ENCODE measurements at regions not wholly inside any gene's neighbourhood (a gene's known extent, or its start where the extent isn't known, plus 50 kb on each side); places are given as distances from the start of the nearest gene placed in this dataset.

DNA sequence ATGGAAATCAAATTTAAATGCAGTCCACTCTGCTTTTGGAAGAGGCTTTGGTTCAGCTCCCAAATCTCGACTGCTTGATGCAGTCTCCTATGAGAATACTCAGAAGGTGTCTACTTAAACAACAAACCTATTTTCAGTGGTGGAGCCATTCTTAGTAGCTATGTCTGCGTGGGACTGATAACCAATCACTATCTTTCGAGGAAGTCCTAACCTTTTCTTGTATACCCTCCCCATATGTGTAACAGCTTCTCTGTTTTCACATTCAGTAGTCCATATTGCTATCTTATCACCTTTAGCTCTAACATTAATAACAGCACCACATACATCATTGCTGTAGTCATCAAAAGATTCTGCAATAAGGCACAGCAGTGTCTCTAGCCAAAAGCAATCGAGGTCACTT lies 333.0 kb upstream of the ATP11B start:
- TF ChIP-seq, protein P1, sequence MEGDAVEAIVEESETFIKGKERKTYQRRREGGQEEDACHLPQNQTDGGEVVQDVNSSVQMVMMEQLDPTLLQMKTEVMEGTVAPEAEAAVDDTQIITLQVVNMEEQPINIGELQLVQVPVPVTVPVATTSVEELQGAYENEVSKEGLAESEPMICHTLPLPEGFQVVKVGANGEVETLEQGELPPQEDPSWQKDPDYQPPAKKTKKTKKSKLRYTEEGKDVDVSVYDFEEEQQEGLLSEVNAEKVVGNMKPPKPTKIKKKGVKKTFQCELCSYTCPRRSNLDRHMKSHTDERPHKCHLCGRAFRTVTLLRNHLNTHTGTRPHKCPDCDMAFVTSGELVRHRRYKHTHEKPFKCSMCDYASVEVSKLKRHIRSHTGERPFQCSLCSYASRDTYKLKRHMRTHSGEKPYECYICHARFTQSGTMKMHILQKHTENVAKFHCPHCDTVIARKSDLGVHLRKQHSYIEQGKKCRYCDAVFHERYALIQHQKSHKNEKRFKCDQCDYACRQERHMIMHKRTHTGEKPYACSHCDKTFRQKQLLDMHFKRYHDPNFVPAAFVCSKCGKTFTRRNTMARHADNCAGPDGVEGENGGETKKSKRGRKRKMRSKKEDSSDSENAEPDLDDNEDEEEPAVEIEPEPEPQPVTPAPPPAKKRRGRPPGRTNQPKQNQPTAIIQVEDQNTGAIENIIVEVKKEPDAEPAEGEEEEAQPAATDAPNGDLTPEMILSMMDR (conservative IDR thresholded peaks at IDR 0.05; ENCODE audit: low read depth, low read length), result no peak
- H3K4me3 ChIP-seq (ENCODE audit: low read depth, low read length), result no peak overlapping the region
- no peak for DNase-seq (ENCODE audit: low read depth)

DNA sequence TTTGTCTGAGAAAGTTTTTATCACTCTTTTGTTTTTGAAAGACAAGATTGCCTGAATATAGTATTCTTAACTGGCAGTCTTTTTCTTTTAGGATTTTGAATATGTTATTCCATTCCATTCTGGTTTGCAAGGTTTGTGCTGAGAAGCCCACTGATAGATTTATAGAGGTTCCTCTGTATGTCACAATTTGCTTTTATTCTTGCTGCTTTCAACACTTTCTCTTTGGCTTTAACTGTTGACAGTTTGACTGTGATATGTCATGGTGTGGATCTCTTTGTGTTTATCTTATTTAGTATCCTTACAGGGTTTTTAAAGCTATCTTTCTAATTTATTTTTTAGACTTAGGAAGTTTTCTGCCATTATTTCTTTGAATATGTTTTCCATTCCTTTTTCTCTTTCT lies 331.2 kb upstream of the ATP11B start:
- DNase-seq (ENCODE audit: low read depth), result no peak
- H3K4me3 ChIP-seq (ENCODE audit: low read depth, low read length), result no peak overlapping the region
- TF ChIP-seq, protein P1 (conservative IDR thresholded peaks at IDR 0.05; ENCODE audit: low read depth, low read length), result no peak

DNA sequence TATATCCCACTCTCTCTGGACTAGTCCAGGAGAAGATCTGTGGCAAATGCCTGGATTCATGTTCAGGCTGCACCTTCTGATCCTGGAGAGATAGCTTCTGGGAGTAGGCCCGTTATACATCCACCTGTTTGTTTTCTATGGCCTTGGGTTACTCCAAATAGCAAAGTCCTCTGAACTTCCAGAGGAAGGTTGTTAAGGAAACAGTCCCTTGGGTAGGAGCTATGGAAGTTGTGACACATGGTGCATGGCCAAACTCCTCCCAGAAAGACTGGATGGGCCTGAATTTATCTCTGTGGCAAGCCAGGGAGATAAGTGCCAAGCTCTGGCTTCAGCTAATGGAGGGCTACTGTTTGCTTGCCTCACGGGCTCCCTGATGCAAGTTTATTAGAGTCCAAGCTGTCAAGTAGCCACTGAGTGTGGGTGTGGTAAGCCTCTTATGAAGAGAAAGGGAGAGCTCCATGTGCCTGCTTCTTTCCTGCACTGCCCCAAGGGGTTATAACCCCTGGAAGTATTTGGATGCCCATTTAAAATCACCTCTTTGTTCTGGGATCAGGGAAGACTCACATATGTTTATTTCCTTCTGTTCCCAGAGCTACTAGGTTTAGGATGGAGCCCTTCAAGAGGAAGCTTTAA lies 328.7 kb upstream of the ATP11B start:
- no peak for DNase-seq (ENCODE audit: low read depth)
- TF ChIP-seq, protein P1 (conservative IDR thresholded peaks at IDR 0.05; ENCODE audit: low read depth, low read length), result no peak
- no peak overlapping the region for H3K4me3 ChIP-seq (ENCODE audit: low read depth, low read length)

DNA sequence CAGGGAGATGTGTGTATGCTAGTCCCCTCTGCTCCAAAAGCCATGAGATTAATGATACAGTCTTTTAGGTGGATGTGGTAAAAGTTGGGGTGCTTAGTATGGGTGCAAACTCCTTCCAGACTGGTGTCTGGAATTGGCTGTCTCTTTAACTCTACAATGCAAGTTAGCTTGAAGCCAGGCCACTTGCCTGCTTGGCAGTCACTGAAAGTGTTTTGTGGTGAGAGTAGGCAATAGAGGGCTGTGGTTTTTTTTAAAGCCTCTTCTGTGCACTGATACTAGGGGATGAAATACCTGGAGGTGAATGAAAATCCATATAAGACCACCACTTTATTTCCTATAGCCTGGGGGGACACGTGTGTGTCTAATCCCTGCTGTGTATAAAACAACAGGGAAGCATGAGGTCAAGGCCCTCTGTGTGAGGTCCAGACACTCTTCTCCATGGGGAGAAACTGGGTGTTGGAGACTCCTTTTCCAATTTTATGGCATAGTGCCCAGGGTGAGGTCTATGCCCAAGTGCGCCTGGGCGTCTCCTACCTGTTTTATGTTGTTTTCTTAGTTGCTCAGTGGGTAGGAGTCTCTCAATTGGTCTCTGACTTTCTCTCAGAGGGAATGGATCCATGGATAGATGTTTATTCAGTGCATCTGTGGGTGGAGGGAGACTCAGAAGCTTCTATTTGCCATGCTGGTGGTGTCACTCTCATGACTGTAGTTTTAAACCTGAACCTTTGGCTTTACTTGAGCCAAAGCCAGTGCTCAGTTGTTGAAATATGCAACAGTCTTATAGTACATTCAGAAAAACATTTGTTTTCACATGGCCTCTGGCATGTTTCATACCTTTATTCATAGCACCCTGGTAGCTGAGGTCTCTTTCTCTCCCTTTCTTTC lies 327.8 kb upstream of the ATP11B start:
- no peak for DNase-seq (ENCODE audit: low read depth)
- TF ChIP-seq, protein P1 (conservative IDR thresholded peaks at IDR 0.05; ENCODE audit: low read depth, low read length), result no peak
- H3K4me3 ChIP-seq (ENCODE audit: low read depth, low read length), result no peak overlapping the region

DNA sequence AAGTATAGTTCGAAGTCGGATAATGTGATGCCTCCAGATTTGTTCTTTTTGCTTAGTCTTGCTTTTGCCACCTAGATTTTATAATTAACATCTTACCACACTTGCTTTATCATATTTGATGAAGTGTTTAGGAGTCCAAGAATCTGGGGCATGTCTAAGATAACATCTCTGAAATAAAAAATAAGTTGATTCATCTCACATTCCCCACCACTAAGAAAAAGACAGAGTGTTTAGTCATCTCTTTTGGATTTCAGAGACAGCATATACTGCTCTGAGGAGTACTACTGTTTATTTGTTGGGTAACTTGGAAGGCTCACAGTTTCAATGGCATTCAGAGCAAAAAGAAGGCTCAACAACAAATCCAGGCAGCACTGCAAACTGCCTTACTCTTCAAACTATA lies 324.2 kb upstream of the ATP11B start:
- TF ChIP-seq, protein P1 (conservative IDR thresholded peaks at IDR 0.05; ENCODE audit: low read depth, low read length), result no peak
- no peak for DNase-seq (ENCODE audit: low read depth)

DNA sequence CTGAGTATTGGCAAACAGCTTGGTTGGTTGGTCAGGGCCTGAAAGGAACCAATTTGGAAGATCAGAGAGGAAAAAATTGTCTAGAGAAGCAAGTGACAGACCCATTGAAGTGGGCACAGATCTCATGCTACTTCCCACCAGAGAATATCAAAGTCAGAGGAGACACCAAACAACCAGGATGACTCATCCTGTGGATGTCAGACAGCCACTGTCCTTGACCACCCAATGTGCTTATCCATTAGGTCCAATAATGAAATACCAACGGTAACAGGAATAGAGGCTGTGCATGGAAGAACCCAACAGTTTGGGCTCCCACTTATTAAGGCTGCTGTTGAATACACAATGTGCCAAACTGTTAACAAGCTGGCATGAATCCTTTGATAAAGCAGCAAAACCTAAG lies 323.1 kb upstream of the ATP11B start:
- DNase-seq (ENCODE audit: low read depth), result no peak
- H3K4me3 ChIP-seq (ENCODE audit: low read depth, low read length), result no peak overlapping the region
- TF ChIP-seq, protein P1 (conservative IDR thresholded peaks at IDR 0.05; ENCODE audit: low read depth, low read length), result no peak

More for the DNA sequence above, 324.2 kb upstream of the ATP11B start:
- no peak overlapping the region for H3K4me3 ChIP-seq (ENCODE audit: low read depth, low read length)
